GM18502 (cell line): ENCODE measurements at regions not wholly inside any gene's neighbourhood (a gene's known extent, or its start where the extent isn't known, plus 50 kb on each side); places are given as distances from the start of the nearest gene placed in this dataset.
"Not testable (repeated sequence)": the region's sequence is repeated elsewhere in the genome, so short reads cannot be mapped to it uniquely, and the experiment has no call there.

ENCODE experiments used
- ATAC-seq: cut with Tn5 transposase; IDR thresholded peaks from one replicate; pipeline ENCODE4 v1.9.1; 2021; ENCODE audit warnings: mild to moderate bottlenecking; ENCODE audit not compliant: unreplicated experiment, poor library complexity

DNA sequence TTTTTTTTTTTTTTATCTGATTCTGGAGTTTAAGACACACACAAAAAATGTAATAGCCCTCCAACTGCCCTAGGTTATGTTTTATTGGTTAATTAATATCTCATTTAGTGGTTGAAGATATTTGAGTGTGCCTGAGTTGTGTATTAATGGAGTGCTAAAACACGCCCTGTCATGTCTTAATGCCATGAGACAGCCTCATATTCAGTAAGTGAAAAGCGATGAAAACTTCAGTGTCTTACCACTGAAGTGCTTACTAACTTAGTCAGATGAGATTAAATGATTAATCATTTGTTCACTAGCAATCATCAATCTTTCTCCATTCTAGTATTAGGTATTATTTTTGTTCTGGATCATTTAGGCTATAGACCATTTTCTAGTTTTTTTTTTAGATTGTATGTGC lies 544.7 kb upstream of the ROBO2 start:
- no peak for ATAC-seq

DNA sequence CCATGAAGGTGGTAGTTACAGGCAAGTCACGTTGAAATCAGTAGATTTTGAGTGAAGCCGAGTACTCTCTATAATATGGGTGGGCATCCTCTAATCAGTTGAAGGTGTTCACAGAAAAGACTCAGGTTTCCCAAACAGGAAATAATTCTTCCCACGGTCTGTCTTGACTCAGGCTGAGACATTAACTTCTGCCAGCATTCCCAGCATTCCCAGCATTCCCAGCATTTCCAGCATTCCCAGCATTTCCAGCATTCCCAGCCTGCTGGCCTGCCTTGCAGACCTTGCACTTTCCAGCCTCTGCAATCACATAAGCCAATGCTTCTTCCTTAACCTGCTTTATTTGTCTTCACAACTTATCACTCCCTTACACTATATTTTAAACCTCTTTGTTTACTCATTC lies 542.3 kb upstream of the ROBO2 start:
- no peak for ATAC-seq

GRCh38 chr3:76500746-76501275 lies 539.1 kb upstream of the ROBO2 start:
- no peak for ATAC-seq

- no peak for ATAC-seq
Observed at GRCh38 chr3:76501315-76501714, 538.6 kb upstream of the ROBO2 start.

- ATAC-seq: no peak
Observed at GRCh38 chr3:76502076-76502475, 537.8 kb upstream of the ROBO2 start.

DNA sequence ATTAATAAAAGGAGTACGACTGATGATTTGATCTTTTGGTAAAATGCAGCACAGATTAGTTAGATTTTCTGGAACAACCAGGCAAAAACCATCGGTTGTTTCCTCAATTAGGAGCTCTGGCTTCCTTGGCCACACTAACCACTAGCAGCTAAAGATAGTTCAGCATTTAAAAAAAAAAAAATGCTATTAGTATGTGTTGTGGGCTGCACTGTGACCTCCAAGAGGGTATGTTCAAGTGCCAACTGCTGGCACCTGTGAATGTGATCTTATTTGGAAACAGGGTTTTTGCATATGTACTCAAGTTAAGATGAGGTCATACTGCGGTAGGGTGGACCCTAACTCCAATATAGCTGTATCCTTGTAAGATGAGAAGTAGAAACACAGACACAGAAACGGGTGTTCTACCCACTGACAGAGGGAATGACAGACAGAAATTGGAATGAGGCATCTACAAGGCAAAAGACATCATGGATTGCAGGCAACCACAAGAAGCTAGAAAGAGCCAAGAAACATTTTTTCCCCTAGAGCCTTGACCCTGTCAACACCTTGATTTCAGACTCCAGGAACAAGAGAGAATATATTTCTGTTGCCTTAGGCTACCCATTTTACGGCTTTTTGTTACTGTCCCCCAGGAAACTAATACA lies 534.6 kb upstream of the ROBO2 start:
- no peak for ATAC-seq

- ATAC-seq: no peak
Observed at GRCh38 chr3:76509179-76509830, 530.6 kb upstream of the ROBO2 start.

DNA sequence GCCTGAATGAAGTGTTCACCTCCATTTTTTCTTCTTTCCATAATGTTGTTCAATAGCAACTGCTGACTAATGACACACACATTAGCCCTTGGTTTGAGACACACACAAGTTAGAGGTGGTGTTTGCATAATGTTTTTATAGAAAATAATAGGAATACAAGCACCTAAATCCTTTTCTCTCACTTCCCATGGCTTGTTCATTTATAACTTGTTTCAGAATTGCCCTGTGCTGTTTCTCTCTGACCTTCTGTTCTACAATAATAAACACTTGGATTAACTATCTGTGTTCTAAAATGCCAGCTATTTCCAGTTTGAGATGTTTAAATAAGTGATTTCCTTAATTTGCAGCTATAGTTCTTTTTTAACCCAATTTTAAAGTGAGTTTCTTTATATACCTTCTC lies 525.1 kb upstream of the ROBO2 start:
- no peak for ATAC-seq

- no peak for ATAC-seq
Observed at GRCh38 chr3:76523337-76523736, 516.6 kb upstream of the ROBO2 start.

- ATAC-seq: no peak
Observed at GRCh38 chr3:76525726-76526125, 514.2 kb upstream of the ROBO2 start.

DNA sequence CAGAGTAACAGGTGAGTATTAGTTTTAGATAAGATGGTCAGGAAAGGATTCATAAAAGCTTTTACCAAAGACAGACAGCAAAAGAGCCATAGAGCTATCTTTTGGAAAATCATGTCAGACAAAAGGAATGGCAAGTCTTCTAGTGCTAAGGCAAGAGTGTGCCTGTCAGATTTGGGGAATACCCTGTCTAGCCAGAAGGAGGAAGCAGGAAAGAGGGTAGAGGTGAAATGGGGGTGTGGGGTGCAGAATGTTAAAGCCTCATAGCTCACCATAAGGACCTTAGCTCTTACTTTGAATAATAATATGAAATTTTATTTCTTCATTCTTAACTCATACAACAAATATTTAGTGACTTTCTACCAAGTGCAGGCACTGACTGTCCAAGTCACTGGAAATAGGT lies 512.1 kb upstream of the ROBO2 start:
- no peak for ATAC-seq

DNA sequence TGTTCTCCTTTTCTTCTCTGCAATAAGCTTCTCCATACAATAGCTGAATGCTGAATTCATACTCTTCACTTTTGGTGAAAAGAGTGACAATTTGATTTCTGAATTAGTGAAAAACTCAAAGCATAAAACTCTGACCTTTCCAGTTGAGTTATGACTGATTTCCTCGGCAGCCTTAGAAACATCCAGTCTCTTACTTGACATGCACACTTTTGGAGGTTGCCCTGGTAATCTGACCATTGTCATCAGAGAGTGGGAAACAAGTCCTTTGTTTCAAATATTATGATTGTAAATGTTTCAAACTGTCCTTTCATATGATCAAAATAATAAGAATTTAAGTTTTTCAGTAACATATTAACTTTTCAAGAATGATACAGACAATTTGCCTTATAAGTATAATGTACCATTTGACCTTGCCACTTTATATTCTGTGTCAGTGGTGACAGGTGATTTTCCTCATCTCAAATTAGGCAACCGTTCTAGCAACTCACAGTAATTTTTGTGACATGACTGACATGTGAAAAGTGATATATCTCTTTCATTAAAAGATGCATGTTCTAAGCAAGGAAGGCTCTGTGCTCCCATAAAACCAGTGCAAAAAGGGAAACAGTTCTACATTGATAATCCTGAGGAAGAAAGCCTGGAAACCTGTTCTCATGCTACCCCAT lies 507.6 kb upstream of the ROBO2 start:
- no peak for ATAC-seq

DNA sequence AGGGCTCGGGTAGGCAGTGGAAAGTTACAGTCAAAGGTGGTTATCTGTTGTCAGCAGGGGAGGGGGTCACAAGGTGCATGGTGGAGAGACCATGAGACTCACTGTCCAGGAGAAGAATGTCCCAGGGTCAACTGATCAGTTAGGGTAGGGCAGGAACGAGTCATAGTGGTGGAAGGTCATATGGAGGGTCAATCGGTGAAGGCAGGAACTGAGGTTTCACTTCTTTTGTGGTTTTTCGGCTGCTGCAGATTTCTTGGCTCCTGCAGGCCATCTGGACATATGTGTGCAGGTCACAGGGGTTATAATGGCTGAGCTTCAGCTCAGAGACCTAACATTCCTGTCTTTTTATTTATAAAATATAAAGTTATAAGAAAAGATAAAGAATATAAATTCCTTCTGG lies 506.2 kb upstream of the ROBO2 start:
- not testable (repeated sequence) for ATAC-seq

GRCh38 chr3:76537857-76538256 lies 502.0 kb upstream of the ROBO2 start:
- ATAC-seq: not testable (repeated sequence)

- no peak for ATAC-seq
Observed at GRCh38 chr3:76547674-76548073, 492.2 kb upstream of the ROBO2 start.

GRCh38 chr3:76550522-76551201 lies 489.2 kb upstream of the ROBO2 start:
- no peak for ATAC-seq

GRCh38 chr3:76551739-76552138 lies 488.2 kb upstream of the ROBO2 start:
- ATAC-seq: no peak

DNA sequence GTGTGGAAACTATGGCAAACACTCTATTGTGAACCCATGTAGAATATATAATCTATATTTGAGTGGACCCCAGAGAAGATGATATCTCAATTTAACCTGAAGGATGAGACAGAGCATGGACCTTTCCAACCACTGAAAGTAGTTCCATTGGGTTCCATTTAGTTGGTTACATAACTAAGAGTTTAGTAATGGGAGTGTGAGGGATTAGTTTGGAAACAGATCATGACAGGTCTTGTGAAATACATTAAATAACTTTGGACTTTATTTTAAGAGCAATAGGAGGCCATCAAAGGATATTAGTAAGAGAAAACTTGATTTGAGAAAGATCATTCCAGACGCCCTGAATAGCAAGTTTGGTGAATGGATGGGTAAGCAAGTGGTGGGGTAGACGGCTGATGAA lies 487.2 kb upstream of the ROBO2 start:
- ATAC-seq: no peak

DNA sequence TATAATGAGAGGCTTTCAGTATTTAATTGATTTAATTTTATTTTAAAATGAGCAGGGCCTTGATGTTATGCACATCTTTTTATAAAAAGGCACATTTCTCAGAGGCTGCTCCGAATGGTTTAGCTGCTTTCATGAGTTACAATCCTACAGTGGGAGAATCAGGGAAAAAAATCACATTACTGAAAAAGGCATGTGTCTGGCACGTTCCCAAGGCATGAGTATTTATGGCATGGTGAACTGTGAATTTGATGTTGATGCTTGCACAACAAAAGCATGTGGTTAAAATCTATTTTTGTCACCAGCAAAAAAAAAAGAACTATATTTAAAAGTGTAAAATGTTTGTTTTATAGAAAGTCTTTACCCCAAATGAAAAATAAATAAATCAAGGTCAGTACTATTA lies 485.2 kb upstream of the ROBO2 start:
- ATAC-seq: no peak

DNA sequence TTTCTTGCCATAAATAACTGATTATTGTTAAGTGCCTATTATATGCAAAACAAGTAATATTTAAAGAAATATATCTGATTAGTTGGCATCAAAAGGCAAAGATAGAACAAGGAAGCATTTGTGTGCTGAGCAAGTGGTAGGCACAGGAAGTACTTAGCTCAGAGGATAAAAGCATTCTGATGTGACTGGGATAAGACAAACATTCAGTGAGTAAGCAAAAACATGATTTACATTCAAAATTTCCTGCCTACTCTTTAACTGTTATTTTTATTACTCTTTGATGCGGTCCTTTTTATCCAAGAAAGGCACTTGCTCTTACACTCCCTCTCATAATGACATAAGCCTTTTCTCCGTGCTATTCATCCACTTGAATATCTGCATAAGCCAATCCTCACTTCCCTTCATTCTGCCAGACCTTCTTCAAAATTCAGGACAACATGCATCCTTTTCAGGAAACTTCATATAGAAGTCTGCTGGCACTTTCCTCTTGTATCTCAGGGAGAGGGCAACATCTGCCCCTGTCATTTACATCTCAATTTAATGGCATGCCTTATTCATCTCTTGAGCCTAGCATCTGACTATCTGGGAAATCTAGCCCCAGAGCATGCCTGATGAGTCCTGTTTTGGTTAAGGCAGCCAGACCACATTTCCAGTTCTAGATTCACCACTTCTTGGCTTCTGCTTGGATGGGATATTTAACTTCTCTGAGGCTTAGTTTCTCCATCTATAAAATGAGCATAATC lies 478.2 kb upstream of the ROBO2 start:
- ATAC-seq: no peak
